ENCODE measurements at regions not wholly inside any gene's neighbourhood (a gene's known extent, or its start where the extent isn't known, plus 50 kb on each side); places are given as distances from the start of the nearest gene placed in this dataset.

DNA sequence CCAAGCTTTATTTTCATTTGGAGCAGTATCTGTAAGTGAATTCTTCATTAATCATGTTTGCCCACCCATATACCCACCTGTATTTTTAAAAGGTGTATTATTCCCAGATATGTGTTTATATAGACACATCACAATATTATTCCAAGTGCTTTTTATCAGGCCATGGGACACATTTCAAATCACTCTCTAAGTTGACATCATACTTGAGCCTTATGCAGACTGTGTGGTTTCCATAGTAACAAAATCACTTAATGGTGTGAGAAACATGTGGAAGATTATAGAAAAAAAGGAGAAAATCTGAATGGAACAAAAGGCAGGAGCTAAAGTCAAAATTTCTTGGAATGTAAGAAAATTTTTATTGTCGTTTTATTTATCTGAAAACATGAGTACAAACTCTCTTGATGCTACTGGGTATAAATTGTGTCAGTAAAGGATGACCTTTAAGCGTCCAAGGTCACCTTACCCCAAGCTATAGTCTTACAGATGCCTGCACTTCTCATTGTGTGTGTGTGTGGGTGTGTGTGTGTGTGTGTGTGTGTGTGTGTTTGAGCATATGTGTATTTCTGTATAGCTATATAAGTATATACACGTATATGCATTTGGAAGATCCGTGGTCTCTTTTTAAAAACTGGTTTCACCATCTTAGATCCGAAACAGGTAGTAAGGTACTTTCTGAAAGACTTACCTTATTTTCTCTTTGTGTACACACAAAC, 79.8 kb upstream of the CCN6 start:
- TF ChIP-seq, protein P1, sequence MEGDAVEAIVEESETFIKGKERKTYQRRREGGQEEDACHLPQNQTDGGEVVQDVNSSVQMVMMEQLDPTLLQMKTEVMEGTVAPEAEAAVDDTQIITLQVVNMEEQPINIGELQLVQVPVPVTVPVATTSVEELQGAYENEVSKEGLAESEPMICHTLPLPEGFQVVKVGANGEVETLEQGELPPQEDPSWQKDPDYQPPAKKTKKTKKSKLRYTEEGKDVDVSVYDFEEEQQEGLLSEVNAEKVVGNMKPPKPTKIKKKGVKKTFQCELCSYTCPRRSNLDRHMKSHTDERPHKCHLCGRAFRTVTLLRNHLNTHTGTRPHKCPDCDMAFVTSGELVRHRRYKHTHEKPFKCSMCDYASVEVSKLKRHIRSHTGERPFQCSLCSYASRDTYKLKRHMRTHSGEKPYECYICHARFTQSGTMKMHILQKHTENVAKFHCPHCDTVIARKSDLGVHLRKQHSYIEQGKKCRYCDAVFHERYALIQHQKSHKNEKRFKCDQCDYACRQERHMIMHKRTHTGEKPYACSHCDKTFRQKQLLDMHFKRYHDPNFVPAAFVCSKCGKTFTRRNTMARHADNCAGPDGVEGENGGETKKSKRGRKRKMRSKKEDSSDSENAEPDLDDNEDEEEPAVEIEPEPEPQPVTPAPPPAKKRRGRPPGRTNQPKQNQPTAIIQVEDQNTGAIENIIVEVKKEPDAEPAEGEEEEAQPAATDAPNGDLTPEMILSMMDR (IDR thresholded peaks at IDR 0.05; ENCODE audit: partially characterized antibody, unreplicated experiment): no peak
- peaks cover 2% of the 10 kb centered on the region for H3K27me3 Mint-ChIP-seq (ENCODE audit: unreplicated experiment)
- H3K4me3 Mint-ChIP-seq (ENCODE audit: unreplicated experiment): no peak overlapping the region
- no peaks in the 10 kb centered on the region for H3K9me3 Mint-ChIP-seq (ENCODE audit: unreplicated experiment)
- DNase-seq: no peak
- H3K4me1 Mint-ChIP-seq (ENCODE audit: low read depth, unreplicated experiment): peaks cover 27% of the 10 kb centered on the region
- no peak overlapping the region for H3K27ac Mint-ChIP-seq (ENCODE audit: unreplicated experiment)
- no peaks in the 10 kb centered on the region for H3K36me3 Mint-ChIP-seq (ENCODE audit: unreplicated experiment)

GRCh38 chr6:111975466-111975865, 78.4 kb upstream of the CCN6 start:
- no peak overlapping the region for H3K4me3 Mint-ChIP-seq (ENCODE audit: unreplicated experiment)
- H3K9me3 Mint-ChIP-seq (ENCODE audit: unreplicated experiment): peaks cover 5% of the 10 kb centered on the region
- TF ChIP-seq, protein P1 (IDR thresholded peaks at IDR 0.05; ENCODE audit: partially characterized antibody, unreplicated experiment): no peak
- peaks cover 5% of the 10 kb centered on the region for H3K27me3 Mint-ChIP-seq (ENCODE audit: unreplicated experiment)
- H3K36me3 Mint-ChIP-seq (ENCODE audit: unreplicated experiment): no peaks in the 10 kb centered on the region
- no peak overlapping the region for H3K27ac Mint-ChIP-seq (ENCODE audit: unreplicated experiment)
- H3K4me1 Mint-ChIP-seq (ENCODE audit: low read depth, unreplicated experiment): peaks cover 31% of the 10 kb centered on the region
- DNase-seq: no peak

- H3K9me3 Mint-ChIP-seq (ENCODE audit: unreplicated experiment): peaks cover 5% of the 10 kb centered on the region
- H3K36me3 Mint-ChIP-seq (ENCODE audit: unreplicated experiment): no peaks in the 10 kb centered on the region
- DNase-seq: no peak
- H3K27me3 Mint-ChIP-seq (ENCODE audit: unreplicated experiment): peaks cover 5% of the 10 kb centered on the region
- H3K27ac Mint-ChIP-seq (ENCODE audit: unreplicated experiment): no peak overlapping the region
- TF ChIP-seq, protein P1 (IDR thresholded peaks at IDR 0.05; ENCODE audit: partially characterized antibody, unreplicated experiment): no peak
- H3K4me1 Mint-ChIP-seq (ENCODE audit: low read depth, unreplicated experiment): peaks cover 33% of the 10 kb centered on the region
- no peak overlapping the region for H3K4me3 Mint-ChIP-seq (ENCODE audit: unreplicated experiment)
Observed at GRCh38 chr6:111976139-111976538, 77.8 kb upstream of the CCN6 start.

DNA sequence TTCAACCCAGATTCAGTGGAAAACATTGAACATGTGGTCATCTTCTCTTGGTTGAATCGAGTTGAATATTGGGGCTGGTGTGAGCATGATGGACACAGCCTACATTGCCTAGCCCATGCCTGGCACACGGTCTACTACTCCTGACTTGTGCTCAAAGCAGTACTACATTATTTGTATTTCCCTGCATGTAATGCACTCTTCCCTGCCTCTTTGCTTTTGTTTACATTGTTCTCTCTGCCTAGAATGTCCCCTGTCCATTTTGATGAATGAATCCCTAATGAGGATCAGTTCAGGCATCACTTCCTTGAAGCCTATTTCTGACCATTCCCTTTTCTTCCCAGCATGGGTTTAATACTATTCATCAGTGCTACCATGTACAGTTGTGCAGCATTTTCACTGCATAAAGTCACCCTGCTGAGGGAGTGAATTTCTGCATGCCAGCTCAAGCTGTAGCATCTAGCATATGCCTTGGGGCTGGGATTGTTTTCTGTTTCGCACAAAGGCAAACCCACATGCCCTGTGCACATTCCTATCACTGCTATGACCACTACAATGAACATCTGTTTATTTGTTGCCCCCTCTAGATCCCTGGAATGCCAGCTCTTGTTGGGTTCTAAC, 75.3 kb upstream of the CCN6 start:
- H3K4me1 Mint-ChIP-seq (ENCODE audit: low read depth, unreplicated experiment): peaks cover 17% of the 10 kb centered on the region
- H3K36me3 Mint-ChIP-seq (ENCODE audit: unreplicated experiment): no peaks in the 10 kb centered on the region
- H3K9me3 Mint-ChIP-seq (ENCODE audit: unreplicated experiment): peaks cover 5% of the 10 kb centered on the region
- TF ChIP-seq, protein P1 (IDR thresholded peaks at IDR 0.05; ENCODE audit: partially characterized antibody, unreplicated experiment): no peak
- DNase-seq: no peak
- H3K27me3 Mint-ChIP-seq (ENCODE audit: unreplicated experiment): peaks cover 4% of the 10 kb centered on the region
- no peak overlapping the region for H3K4me3 Mint-ChIP-seq (ENCODE audit: unreplicated experiment)
- no peak overlapping the region for H3K27ac Mint-ChIP-seq (ENCODE audit: unreplicated experiment)

DNA sequence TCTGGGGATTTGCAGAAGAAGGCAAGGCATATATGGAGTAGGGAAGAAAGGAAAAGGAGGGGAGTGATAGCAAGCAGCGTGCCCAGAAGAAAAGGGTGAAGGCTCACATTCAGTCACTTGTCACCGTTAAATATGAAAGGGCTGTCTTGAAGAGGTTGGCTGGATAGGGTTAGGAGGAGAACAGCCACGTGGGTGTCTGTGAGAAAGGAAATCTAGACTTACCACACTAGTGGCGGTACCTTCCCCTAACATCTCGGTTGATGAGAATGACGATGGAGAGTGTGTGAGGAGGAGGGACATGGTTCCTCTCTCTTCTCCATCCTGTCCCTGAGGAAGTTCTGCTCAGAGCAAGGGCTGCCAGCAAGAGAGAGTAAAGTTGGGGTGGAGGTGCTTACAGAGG, 74.3 kb upstream of the CCN6 start:
- peaks cover 13% of the 10 kb centered on the region for H3K4me1 Mint-ChIP-seq (ENCODE audit: low read depth, unreplicated experiment)
- DNase-seq: no peak

More for the DNA sequence above, 74.3 kb upstream of the CCN6 start:
- no peak overlapping the region for H3K27ac Mint-ChIP-seq (ENCODE audit: unreplicated experiment)
- peaks cover 6% of the 10 kb centered on the region for H3K27me3 Mint-ChIP-seq (ENCODE audit: unreplicated experiment)
- TF ChIP-seq, protein P1 (IDR thresholded peaks at IDR 0.05; ENCODE audit: partially characterized antibody, unreplicated experiment): no peak
- peak overlapping the region; percentile 8 for H3K4me3 Mint-ChIP-seq (ENCODE audit: unreplicated experiment)
- peaks cover 5% of the 10 kb centered on the region for H3K9me3 Mint-ChIP-seq (ENCODE audit: unreplicated experiment)
- H3K36me3 Mint-ChIP-seq (ENCODE audit: unreplicated experiment): no peaks in the 10 kb centered on the region
